ENCODE measurements at regions not wholly inside any gene's neighbourhood (a gene's known extent, or its start where the extent isn't known, plus 50 kb on each side); places are given as distances from the start of the nearest gene placed in this dataset.
"Not testable (repeated sequence)": the region's sequence is repeated elsewhere in the genome, so short reads cannot be mapped to it uniquely, and the experiment has no call there.

DNA sequence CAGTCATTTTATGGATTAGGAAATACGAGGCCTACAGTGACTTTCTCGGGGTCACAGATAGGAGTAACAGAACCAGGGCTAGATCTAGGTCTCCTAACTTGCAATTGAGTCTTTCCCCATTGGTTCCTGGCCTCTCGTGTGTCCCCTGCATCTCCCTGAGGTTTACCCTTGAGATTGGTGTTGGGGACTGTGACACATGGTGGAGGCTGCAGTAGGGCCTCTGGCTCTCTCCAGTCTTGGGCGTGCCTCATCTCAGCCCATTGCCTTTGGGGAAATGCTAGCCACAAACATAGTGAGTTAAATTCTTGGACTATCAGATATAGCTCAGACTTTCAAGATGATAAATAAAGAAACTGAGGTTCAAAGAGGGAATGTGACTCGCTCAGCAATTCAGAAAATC lies 212.1 kb downstream of the KCNRG start:
- no peak for DNase-seq (ENCODE audit: low spot score)
- FAIRE-seq, result no peak

DNA sequence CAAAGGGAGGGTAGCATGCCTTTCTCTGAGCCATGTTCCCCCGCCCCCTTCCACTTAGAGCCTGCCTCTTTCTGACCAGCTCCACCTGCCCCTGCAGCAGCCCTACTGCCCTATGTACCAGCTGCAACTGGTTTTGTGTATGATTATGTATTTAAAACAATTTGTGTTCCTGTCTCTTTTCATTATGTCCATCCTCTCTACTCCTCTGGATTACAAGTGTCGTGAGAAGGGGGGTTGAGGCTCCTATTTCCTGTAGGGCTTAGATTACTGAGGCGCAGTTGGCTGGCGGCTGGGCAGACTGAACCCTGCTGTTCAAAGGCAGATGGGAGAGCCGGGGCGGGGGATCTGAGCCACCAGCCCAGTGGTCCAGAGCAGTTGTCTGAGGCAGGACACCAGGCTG lies 213.3 kb downstream of the KCNRG start:
- DNase-seq (ENCODE audit: low spot score) (no peak), FAIRE-seq (no peak)

DNA sequence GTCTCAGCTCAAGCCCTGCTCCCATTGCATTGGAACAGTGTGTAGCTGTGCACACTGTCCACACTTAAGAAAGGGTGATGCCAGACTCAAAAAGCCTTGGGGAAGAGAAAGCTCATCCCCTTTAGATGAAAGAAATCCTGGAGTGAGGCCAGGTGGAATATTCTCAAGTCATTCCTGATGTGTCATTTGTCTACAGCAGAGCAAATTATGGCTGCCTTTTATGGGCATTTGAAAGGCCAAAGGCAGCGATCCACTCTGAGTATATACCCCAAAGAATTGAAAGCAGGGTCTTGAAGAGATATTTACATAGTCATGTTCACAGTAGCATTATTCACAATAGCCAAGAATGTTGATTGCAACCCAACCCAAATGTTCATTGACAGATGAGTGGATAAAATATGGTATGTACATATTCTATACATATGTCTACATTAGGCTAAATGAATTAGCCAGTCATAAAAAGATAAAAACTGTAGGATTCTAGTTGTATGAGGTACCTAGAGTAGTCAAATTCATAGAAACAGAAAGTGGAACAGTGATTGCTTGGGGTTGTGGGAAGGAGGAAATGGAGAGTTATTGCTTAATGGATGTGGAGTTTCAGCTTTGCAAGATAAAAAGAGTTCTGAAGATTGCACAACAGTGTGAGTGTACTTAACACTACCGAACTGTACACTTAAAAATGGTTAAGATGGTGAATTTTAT lies 214.9 kb downstream of the KCNRG start:
- FAIRE-seq, result no peak
- DNase-seq (ENCODE audit: low spot score), result no peak

DNA sequence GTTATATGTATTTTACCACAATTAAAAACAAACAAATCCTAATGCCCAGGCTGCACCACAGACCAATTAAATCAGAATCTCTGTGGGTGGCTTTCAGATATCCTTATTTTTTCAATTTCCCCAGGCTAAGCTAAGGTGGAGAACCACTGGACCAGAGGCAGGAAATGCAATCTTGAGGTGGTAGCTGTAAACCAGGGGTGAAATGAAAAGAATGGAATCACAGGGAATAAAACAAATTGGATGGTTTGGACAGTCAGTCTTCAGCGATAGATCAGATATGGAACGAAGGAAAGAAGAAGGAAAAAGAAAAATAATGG lies 215.4 kb downstream of the KCNRG start:
- no peak for DNase-seq (ENCODE audit: low spot score)
- no peak for FAIRE-seq

DNA sequence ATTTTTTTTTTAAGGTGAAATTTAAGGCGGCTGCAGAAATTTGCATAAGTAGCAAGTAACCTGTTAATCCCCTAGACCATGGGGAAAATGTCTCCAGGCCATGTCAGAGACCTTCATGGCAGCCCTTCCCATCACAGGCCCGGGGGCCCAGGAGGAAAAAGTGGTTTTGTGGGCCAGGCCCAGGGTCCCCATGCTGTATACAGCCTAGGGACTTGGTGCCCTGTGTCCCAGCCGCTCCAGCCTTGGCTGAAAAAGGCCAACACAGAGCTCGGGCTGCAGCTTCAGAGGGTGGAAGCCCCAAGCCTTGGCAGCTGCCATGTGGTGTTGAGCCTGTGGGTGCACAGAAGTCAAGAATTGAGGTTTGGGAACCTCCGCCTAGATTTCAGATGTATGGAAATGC lies 218.3 kb downstream of the KCNRG start:
- FAIRE-seq; DNase-seq (ENCODE audit: low spot score): not testable (repeated sequence)

- no peak for FAIRE-seq
- DNase-seq (ENCODE audit: low spot score), result no peak
Observed at GRCh38 chr13:50235604-50236342, 220.5 kb downstream of the KCNRG start.

DNA sequence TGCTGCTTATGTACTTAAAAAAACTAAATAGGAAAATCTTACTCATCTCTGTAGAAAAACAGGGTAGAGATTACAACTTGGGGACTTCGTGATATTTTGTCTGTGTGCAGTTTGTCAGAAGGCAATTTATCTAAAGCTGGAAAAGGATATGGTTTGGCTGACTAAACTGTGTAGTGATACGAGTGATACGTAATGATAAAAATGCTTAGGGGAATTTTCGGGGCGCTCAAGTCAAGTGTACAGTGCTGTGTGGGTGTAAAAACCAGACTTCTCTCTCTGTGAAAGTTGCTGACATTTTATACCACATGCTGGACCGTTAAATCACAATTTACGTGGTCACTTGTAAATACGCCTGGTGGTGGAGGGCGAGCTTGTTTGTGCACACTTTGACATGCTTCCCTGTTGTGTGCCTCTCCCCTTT lies 221.7 kb downstream of the KCNRG start:
- no peak for DNase-seq (ENCODE audit: low spot score)
- no peak for FAIRE-seq

- FAIRE-seq (no peak), DNase-seq (ENCODE audit: low spot score) (no peak)
Observed at GRCh38 chr13:50238922-50239321, 223.7 kb downstream of the KCNRG start.

DNA sequence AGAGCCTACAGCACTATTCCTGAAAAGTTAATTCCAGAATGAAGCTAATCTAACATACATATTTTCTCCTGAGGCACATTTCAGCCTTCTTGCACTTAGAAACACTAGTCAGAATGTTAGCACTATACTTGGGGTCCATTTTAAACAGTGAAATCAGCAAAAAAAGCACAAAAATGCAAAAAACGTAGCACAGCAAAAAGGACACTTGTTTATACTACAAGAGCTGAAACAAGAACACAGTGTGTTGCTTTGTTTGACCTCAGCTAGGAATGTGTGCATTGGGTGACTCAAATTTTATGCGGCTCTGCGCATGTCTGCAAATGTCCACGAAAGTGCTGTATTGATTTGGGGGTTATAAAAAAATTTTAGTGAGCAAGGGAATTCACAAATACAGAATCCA lies 226.2 kb downstream of the KCNRG start:
- FAIRE-seq, result no peak

GRCh38 chr13:50243931-50244330 lies 228.7 kb downstream of the KCNRG start:
- DNase-seq (ENCODE audit: low spot score) (no peak), FAIRE-seq (no peak)

More for the DNA sequence above, 226.2 kb downstream of the KCNRG start:
- no peak for DNase-seq (ENCODE audit: low spot score)

DNA sequence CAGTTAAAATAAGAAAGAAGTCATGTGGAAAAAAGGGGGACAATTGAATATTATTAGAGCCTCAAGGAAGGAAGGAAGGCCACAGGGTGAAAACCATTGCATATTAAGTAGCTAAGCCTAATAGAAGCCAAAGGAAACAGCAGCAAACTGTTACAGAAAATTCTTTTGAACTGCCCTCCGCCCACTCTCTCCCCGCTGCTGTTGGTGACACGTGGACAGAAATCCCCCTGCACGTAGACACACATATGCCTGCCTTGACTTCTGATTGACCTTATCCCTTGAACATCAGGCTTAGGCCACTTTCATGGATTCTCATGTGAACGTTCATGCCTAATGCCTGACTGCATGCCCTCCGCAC lies 229.1 kb downstream of the KCNRG start:
- DNase-seq (ENCODE audit: low spot score) (no peak), FAIRE-seq (no peak)

DNA sequence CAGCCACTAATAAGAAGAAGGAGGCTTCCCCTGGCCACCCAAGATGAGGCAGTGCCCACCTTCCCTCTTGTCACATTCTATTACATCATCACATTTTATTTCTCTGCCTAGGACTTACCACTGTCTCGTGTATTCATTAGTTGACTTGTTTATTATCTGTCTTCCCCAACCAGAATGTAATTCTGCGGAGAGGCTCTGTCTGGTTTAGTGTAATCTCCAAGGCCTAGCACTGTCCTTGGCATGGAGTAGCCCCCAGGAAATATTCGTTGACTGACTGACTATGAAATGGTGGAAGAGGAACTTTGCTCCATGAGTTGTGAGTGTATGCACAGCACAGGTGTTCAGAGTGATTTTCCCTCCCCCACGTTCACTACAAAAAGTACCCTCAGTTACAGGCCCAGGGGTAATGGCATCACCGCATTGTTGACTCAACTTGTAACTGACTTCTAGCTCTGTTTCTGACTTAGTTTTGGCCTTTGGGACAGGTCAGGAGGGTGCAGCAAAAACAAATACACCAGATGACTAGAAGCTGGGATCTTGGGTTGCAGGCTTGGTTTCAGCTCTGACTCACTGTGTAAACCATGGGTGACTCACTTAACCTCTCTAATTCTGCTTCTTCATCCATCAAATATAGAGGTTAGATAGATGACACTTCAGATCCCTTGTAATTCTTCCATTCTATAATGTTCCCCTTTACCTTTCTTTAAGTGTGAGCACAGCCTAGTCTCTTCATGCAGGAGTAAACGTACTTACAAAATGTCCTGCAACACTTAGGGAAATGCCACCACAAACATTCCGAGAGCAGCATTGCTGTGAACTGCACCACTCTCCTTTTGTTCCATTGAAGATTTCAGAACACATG lies 229.7 kb downstream of the KCNRG start:
- DNase-seq (ENCODE audit: low spot score) (peak; percentile 75), FAIRE-seq (no peak)

DNA sequence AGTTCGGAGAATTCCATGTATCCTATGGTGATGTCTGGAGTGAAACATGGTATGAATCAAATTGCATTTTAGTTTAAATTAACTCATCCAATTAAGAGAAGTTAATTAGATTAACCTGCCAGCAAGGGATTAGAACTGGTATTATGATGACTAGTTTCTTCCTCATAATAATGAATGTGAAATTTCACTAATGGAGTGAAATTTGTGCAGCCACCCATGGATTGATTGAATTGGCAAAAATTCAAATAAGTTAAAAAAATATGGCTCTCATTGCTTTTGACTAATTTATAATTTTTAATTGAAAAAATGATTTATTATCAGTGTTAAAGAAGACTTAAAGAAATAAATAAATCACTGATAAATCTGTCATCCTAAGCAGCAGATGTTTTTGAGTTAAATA lies 232.0 kb downstream of the KCNRG start:
- FAIRE-seq (no peak), DNase-seq (ENCODE audit: low spot score) (no peak)

DNA sequence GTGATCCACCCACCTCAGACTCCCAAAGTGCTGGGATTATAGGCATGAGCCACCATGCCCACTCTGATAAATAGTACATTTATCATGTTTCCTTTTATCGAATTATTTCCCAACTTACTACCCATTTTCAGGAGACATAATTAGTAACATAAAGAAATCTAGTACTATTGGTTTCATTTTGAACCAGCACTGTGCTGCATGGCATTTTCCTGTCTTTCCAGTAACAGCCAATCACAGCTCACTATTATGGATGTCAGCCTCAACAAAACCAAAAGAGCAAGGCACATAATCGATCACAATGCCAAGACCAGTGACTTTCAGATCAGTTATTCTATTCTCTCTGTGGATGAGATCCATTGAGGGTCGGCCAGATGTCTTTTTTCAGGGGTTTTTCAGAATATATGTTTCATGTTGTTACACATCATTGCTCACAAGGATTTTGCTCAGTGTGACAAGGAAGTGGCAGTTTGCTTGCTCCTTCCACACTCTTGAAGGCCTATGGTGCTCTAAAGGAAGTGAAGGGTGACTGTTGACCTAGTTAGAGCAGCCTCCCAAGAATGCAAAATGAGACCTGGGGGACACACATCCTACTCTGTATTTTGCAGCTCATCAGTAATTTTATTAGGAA lies 233.4 kb downstream of the KCNRG start:
- no peak for FAIRE-seq
- DNase-seq (ENCODE audit: low spot score), result no peak

GRCh38 chr13:50249144-50249521 lies 233.9 kb downstream of the KCNRG start:
- DNase-seq (ENCODE audit: low spot score) (no peak), FAIRE-seq (no peak)

GRCh38 chr13:50250401-50250800 lies 235.2 kb downstream of the KCNRG start:
- FAIRE-seq (no peak), DNase-seq (ENCODE audit: low spot score) (no peak)

DNA sequence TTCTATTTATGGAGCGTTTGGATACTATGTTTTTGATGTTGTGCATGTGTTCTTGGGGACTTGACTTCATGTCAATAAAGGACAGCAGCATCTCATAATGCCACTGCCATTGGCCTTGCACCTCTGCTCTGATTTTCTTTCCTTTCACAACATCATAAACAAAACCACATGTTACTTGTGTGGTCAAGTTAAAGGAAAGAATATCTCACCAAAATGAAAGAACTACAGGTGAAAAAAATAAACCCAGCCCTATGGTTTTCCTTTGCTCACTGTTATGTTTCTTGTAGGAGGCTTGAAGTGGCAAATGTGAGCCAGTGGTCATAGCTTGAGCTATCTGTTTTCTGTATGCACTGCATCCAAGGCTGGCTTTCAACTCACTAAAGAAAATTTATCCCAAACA lies 240.4 kb downstream of the KCNRG start:
- DNase-seq (ENCODE audit: low spot score) (no peak), FAIRE-seq (no peak)

GRCh38 chr13:50256536-50257321 lies 241.5 kb downstream of the KCNRG start:
- FAIRE-seq; DNase-seq (ENCODE audit: low spot score): not testable (repeated sequence)

DNA sequence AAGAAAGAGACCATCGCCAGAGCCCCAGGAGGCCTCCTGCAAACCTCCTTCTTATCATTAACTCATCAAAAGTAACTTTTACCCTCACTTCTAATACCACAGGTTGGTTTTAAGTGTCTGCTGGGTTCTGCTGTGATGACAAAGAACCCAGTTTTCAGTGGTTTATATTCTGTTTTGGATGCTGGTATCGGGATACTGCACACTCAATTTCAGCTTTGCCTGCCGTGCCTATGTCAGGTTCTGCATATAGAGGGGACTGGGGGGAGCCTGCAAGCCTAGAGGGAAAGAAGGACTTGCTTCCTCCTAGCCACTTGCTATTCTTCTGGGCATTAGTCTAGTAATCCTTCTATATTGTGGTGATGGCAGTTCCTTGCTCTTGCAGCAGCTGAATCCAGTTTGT lies 242.4 kb downstream of the KCNRG start:
- FAIRE-seq (no peak), DNase-seq (ENCODE audit: low spot score) (no peak)

GRCh38 chr13:50261130-50261901 lies 246.1 kb downstream of the KCNRG start:
- FAIRE-seq (no peak), DNase-seq (ENCODE audit: low spot score) (peak; percentile 4)
